Thoracic aorta (tissue), 2 donors: ENCODE measurements at regions not wholly inside any gene's neighbourhood (a gene's known extent, or its start where the extent isn't known, plus 50 kb on each side); places are given as distances from the start of the nearest gene placed in this dataset.

Experiments used
- ATAC-seq: fragments of 150-250 bp; one replicate; pipeline ENCODE4 v1.8.0; 2017; ENCODE audit warnings: low read depth; ENCODE audit not compliant: insufficient number of reproducible peaks, low FRiP score
- DNase-seq: peaks from one replicate; pipeline ENCODE4 v3.0.0-alpha.2; 2020; ENCODE audit warnings: low spot score
- H3K27ac ChIP-seq, 2 donors: fragments of 200-600 bp; sonication (generic); 1 replicate in 1 of 2; 2 replicates in 1 of 2; pipeline ENCODE4 v1.5.1; 2016; ENCODE audit warnings: mild to moderate bottlenecking in 2 of 2, moderate library complexity in 2 of 2
- H3K27me3 ChIP-seq: fragments of 200-600 bp; sonication (generic); replicated peaks from 2 replicates; pipeline ENCODE4 v1.6.0; 2016; ENCODE audit warnings: mild to moderate bottlenecking; ENCODE audit not compliant: insufficient read depth
- H3K36me3 ChIP-seq: fragments of 200-600 bp; sonication (generic); one replicate; pipeline ENCODE4 v1.5.1; 2016
- H3K4me1 ChIP-seq, 2 donors: fragments of 200-600 bp; sonication (generic); 1 replicate in 1 of 2; 2 replicates in 1 of 2; pipeline versions ENCODE4 v1.5.1 to v1.6.0; 2016; ENCODE audit warnings: low read depth in 2 of 2, mild to moderate bottlenecking in 1 of 2; ENCODE audit not compliant: control insufficient read depth in 1 of 2
- H3K4me3 ChIP-seq: fragments of 200-600 bp; sonication (generic); 2 replicates; pipeline ENCODE4 v1.5.1; 2016; ENCODE audit warnings: mild to moderate bottlenecking
- H3K9me3 ChIP-seq: fragments of 200-600 bp; sonication (generic); 2 replicates; pipeline ENCODE4 v1.5.1; 2016
- TF ChIP-seq, protein P1 (sequence below): fragments of 200-600 bp; sonication (generic); IDR thresholded peaks from one replicate; pipeline ENCODE4 v1.5.1; 2019; ENCODE audit warnings: antibody characterized with exemption

GRCh38 chr4:175910700-175911099 lies 98.6 kb upstream of the GPM6A start:
- Histone ChIP-seq H3K9me3 (no peaks in the 10 kb centered on the region), H3K27ac (no peak overlapping the region), H3K4me3 (no peak overlapping the region), H3K4me1 (no peaks in the 10 kb centered on the region), H3K27me3 (no peaks in the 10 kb centered on the region), H3K36me3 (no peaks in the 10 kb centered on the region)
- no peak for ATAC-seq
- DNase-seq: no peak
- TF ChIP-seq, protein P1, sequence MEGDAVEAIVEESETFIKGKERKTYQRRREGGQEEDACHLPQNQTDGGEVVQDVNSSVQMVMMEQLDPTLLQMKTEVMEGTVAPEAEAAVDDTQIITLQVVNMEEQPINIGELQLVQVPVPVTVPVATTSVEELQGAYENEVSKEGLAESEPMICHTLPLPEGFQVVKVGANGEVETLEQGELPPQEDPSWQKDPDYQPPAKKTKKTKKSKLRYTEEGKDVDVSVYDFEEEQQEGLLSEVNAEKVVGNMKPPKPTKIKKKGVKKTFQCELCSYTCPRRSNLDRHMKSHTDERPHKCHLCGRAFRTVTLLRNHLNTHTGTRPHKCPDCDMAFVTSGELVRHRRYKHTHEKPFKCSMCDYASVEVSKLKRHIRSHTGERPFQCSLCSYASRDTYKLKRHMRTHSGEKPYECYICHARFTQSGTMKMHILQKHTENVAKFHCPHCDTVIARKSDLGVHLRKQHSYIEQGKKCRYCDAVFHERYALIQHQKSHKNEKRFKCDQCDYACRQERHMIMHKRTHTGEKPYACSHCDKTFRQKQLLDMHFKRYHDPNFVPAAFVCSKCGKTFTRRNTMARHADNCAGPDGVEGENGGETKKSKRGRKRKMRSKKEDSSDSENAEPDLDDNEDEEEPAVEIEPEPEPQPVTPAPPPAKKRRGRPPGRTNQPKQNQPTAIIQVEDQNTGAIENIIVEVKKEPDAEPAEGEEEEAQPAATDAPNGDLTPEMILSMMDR: no peak

DNA sequence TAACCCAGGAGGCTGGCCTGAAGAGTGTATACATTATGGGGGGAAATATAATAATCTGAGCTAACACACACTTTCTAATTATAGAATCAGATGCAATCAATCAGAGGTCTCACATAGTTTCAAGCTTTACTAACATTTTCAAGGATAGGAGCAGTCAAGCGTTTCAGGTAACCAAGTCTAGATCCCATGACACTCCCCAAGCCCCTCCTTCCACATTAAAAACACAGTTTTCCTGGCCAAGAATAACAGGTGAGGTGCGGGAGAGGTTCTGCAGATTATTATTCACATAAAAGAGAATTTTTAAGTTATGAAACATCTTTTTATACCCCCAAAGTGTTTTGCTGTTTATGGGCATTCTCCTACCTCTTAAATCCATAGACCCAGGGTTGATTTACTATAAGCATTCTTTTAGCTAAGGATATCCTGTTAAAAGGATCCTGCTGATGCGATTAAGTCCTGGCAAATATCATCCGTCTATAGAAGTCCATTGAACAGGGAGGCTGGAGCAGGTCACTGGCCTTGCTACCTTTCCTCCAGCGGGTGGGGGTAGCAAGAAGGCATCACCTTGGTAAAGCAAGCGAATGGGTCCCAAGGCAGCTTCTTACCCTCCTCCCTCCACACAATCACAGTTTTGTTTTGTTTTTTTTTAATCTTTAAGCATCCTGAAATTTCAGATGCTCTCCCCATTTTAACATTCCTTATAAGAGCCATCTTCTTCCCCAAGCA lies 104.7 kb upstream of the GPM6A start:
- no peak for ATAC-seq
- no peaks in the 10 kb centered on the region for H3K9me3 ChIP-seq

DNA sequence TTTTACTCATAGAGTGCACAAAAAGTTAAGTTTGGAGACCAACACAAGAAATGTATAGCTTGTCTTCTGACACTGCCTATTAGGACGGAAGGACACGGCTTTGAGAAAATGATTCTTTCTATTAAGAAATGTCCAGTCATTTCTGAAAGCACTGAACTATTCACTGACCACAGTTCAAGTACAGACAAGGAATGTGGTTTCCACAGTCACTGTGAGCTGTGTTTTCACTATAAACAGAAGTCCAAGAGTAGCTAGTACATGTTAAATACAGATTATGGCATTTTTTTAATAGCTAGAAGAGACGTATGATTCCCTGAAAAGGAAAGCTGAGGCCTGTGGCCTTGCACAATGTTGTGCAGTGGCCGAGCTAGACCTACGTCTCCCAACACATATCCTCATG lies 115.1 kb upstream of the GPM6A start:
- no peak for DNase-seq
- Histone ChIP-seq H3K4me1 (no peaks in the 10 kb centered on the region), H3K27ac (no peak overlapping the region), H3K9me3 (no peaks in the 10 kb centered on the region), H3K27me3 (no peaks in the 10 kb centered on the region), H3K4me3 (no peak overlapping the region), H3K36me3 (no peaks in the 10 kb centered on the region)
- no peak for ATAC-seq
- TF ChIP-seq, protein P1: no peak

More for the DNA sequence above, 104.7 kb upstream of the GPM6A start:
- H3K27me3 ChIP-seq: no peaks in the 10 kb centered on the region
- H3K36me3 ChIP-seq: no peaks in the 10 kb centered on the region
- no peak overlapping the region for H3K4me3 ChIP-seq
- no peak for DNase-seq
- no peak overlapping the region for H3K27ac ChIP-seq
- H3K4me1 ChIP-seq: no peaks in the 10 kb centered on the region
- TF ChIP-seq, protein P1: no peak

GRCh38 chr4:175929441-175929840 lies 117.4 kb upstream of the GPM6A start:
- ATAC-seq: no peak
- H3K4me3 ChIP-seq: no peak overlapping the region
- H3K4me1 ChIP-seq: no peaks in the 10 kb centered on the region
- H3K27ac ChIP-seq: no peak overlapping the region
- H3K9me3 ChIP-seq: no peaks in the 10 kb centered on the region
- TF ChIP-seq, protein P1: no peak
- H3K27me3 ChIP-seq: no peaks in the 10 kb centered on the region
- no peaks in the 10 kb centered on the region for H3K36me3 ChIP-seq
- DNase-seq: no peak

- ATAC-seq (no peak), DNase-seq (no peak)
- H3K27ac ChIP-seq: no peak overlapping the region
These were observed 117.9 kb upstream of the GPM6A start for GRCh38 chr4:175929932-175930331.

More at GRCh38 chr4:175929932-175930331, 117.9 kb upstream of the GPM6A start:
- Histone ChIP-seq H3K27me3 (no peaks in the 10 kb centered on the region), H3K4me1 (peaks cover 0 to 1% of the 10 kb centered on the region in 2 donors), H3K9me3 (no peaks in the 10 kb centered on the region), H3K4me3 (no peak overlapping the region), H3K36me3 (no peaks in the 10 kb centered on the region)
- TF ChIP-seq, protein P1: no peak
